ENCODE measurements at regions not wholly inside any gene's neighbourhood (a gene's known extent, or its start where the extent isn't known, plus 50 kb on each side); places are given as distances from the start of the nearest gene placed in this dataset.
"Not testable (repeated sequence)": the region's sequence is repeated elsewhere in the genome, so short reads cannot be mapped to it uniquely, and the experiment has no call there.

- no peak for DNase-seq (ENCODE audit: low read depth in 2 of 2)
Observed at GRCh38 chr18:4781873-4782272, 326.8 kb upstream of the DLGAP1 start.

GRCh38 chr18:4765401-4765800, 310.3 kb upstream of the DLGAP1 start:
- no peak for DNase-seq (ENCODE audit: low read depth in 2 of 2)

- DNase-seq (ENCODE audit: low read depth in 2 of 2): no peak
Observed at GRCh38 chr18:4762330-4762729, 307.2 kb upstream of the DLGAP1 start.

- no peak for DNase-seq (ENCODE audit: low read depth in 2 of 2)
Observed at GRCh38 chr18:4758980-4759379, 303.9 kb upstream of the DLGAP1 start.

- no peak for DNase-seq (ENCODE audit: low read depth in 2 of 2)
Observed at GRCh38 chr18:4755848-4756247, 300.7 kb upstream of the DLGAP1 start.

- not testable (repeated sequence) for DNase-seq (ENCODE audit: low read depth in 2 of 2)
Observed at GRCh38 chr18:4753151-4753550, 298.0 kb upstream of the DLGAP1 start.

GRCh38 chr18:4751523-4751922, 296.4 kb upstream of the DLGAP1 start:
- no peak for DNase-seq (ENCODE audit: low read depth in 2 of 2)

GRCh38 chr18:4750393-4751346, 295.6 kb upstream of the DLGAP1 start:
- no peak for DNase-seq (ENCODE audit: low read depth in 2 of 2)

- no peak for DNase-seq (ENCODE audit: low read depth in 2 of 2)
Observed at GRCh38 chr18:4748975-4749374, 293.9 kb upstream of the DLGAP1 start.

- DNase-seq (ENCODE audit: low read depth in 2 of 2): no peak
Observed at GRCh38 chr18:4734903-4735302, 279.8 kb upstream of the DLGAP1 start.

GRCh38 chr18:4734021-4734420, 278.9 kb upstream of the DLGAP1 start:
- DNase-seq (ENCODE audit: low read depth in 2 of 2): no peak

- no peak for DNase-seq (ENCODE audit: low read depth in 2 of 2)
Observed at GRCh38 chr18:4721545-4721944, 266.4 kb upstream of the DLGAP1 start.

- DNase-seq (ENCODE audit: low read depth in 2 of 2): no peak
Observed at GRCh38 chr18:4720518-4720917, 265.4 kb upstream of the DLGAP1 start.

GRCh38 chr18:4705894-4706293, 250.8 kb upstream of the DLGAP1 start:
- DNase-seq (ENCODE audit: low read depth in 2 of 2): no peak

- DNase-seq (ENCODE audit: low read depth in 2 of 2): no peak
Observed at GRCh38 chr18:4704781-4705180, 249.7 kb upstream of the DLGAP1 start.

GRCh38 chr18:4691836-4692235, 236.7 kb upstream of the DLGAP1 start:
- no peak for DNase-seq (ENCODE audit: low read depth in 2 of 2)

- DNase-seq (ENCODE audit: low read depth in 2 of 2): not testable (repeated sequence)
Observed at GRCh38 chr18:4678685-4679084, 223.6 kb upstream of the DLGAP1 start.

GRCh38 chr18:4677006-4677405, 221.9 kb upstream of the DLGAP1 start:
- no peak for DNase-seq (ENCODE audit: low read depth in 2 of 2)

- no peak for DNase-seq (ENCODE audit: low read depth in 2 of 2)
Observed at GRCh38 chr18:4672162-4672561, 217.1 kb upstream of the DLGAP1 start.

- no peak for DNase-seq (ENCODE audit: low read depth in 2 of 2)
Observed at GRCh38 chr18:4658804-4659203, 203.7 kb upstream of the DLGAP1 start.

- no peak for DNase-seq (ENCODE audit: low read depth in 2 of 2)
Observed at GRCh38 chr18:4653418-4653817, 198.3 kb upstream of the DLGAP1 start.

- DNase-seq (ENCODE audit: low read depth in 2 of 2): no peak
Observed at GRCh38 chr18:4641771-4642368, 186.8 kb upstream of the DLGAP1 start.

Data from lung microvascular endothelial cell (primary cell).